HCT116 (cell line): ENCODE measurements at regions not wholly inside any gene's neighbourhood (a gene's known extent, or its start where the extent isn't known, plus 50 kb on each side); places are given as distances from the start of the nearest gene placed in this dataset.

Source experiments
- ELF1 ChIP-seq: IDR thresholded peaks from 2 replicates; pipeline ENCODE4 v1.6.1; 2012; ENCODE audit warnings: low read depth, borderline replicate concordance
- FOSL1 ChIP-seq: IDR thresholded peaks from 2 replicates; pipeline ENCODE4 v1.6.1; 2012; ENCODE audit warnings: low read depth
- POLR2A ChIP-seq: IDR thresholded peaks from 2 replicates; pipeline ENCODE4 v1.7.0; 2011; ENCODE audit warnings: borderline replicate concordance; ENCODE audit not compliant: insufficient read depth, insufficient read length; ENCODE audit errors: extremely low read depth
- POLR2AphosphoS5 ChIP-seq: IDR thresholded peaks from 2 replicates; pipeline ENCODE4 v1.6.1; 2011; ENCODE audit warnings: mild to moderate bottlenecking, low read depth, low read length, moderate library complexity
- SIN3A ChIP-seq: IDR thresholded peaks from 2 replicates; pipeline ENCODE4 v1.6.1; 2012; ENCODE audit warnings: low read depth
- YY1 ChIP-seq: IDR thresholded peaks from 2 replicates; pipeline ENCODE4 v1.6.1; 2011; ENCODE audit warnings: low read length, low read depth, moderate library complexity, mild to moderate bottlenecking; ENCODE audit not compliant: insufficient replicate concordance; ENCODE audit errors: extremely low read depth
- TF ChIP-seq, protein P1 (sequence below), 3 experiments: fragments of 200-600 bp in 1 of 3; sonication (generic) in 1 of 3; IDR thresholded peaks in 2 of 3; conservative IDR thresholded peaks in 1 of 3; 2 replicates each; pipeline ENCODE4 v1.5.1; 2012 to 2017; ENCODE audit warnings: low read depth in 2 of 3, low read length in 2 of 3, antibody characterized with exemption in 1 of 3, borderline replicate concordance in 1 of 3, control low read depth in 1 of 3, mild to moderate bottlenecking in 1 of 3, mixed read lengths in 1 of 3, mixed run types in 1 of 3, moderate library complexity in 1 of 3; ENCODE audit not compliant: insufficient read depth in 1 of 3
- TF ChIP-seq, protein P2 (sequence below): IDR thresholded peaks from 2 replicates; pipeline ENCODE4 v1.6.1; 2012
- TF ChIP-seq, protein P3 (sequence below): IDR thresholded peaks from 2 replicates; pipeline ENCODE4 v1.6.1; 2011; ENCODE audit warnings: mild to moderate bottlenecking, low read length, moderate library complexity; ENCODE audit not compliant: insufficient replicate concordance; ENCODE audit errors: extremely low read depth
- TF ChIP-seq, protein P4 (sequence below): IDR thresholded peaks from 2 replicates; pipeline ENCODE4 v1.6.1; 2012; ENCODE audit warnings: low read depth

DNA sequence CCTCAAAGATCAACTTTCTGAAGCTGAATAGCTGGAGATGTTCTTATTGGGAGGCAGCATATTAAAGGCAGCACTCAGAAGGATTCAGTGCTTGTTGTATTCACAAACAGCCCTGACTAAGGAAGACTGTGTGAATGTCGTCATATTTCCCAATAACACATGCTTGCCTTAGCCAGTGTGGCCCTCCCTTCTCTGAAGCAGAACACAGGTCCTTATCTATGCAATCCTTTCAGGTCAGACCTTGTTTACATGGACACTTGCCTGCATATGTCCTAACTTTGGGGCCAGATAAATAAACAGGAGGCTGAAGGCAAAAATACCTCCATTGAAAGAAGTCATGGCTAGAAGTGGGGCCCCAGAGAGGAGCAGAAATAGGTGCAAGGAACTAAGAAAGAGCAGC lies 97.2 kb downstream of the SLC4A3 start:
- TF ChIP-seq, protein P1, sequence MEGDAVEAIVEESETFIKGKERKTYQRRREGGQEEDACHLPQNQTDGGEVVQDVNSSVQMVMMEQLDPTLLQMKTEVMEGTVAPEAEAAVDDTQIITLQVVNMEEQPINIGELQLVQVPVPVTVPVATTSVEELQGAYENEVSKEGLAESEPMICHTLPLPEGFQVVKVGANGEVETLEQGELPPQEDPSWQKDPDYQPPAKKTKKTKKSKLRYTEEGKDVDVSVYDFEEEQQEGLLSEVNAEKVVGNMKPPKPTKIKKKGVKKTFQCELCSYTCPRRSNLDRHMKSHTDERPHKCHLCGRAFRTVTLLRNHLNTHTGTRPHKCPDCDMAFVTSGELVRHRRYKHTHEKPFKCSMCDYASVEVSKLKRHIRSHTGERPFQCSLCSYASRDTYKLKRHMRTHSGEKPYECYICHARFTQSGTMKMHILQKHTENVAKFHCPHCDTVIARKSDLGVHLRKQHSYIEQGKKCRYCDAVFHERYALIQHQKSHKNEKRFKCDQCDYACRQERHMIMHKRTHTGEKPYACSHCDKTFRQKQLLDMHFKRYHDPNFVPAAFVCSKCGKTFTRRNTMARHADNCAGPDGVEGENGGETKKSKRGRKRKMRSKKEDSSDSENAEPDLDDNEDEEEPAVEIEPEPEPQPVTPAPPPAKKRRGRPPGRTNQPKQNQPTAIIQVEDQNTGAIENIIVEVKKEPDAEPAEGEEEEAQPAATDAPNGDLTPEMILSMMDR (IDR thresholded peaks at IDR 0.05 in 2 of 3, conservative IDR thresholded peaks at IDR 0.05 in 1 of 3; ENCODE audit: borderline replicate concordance in 1 of 3, insufficient read depth in 1 of 3, low read depth in 2 of 3, low read length in 2 of 3): no peak
- TF ChIP-seq POLR2A (no peak), FOSL1 (no peak), SIN3A (no peak), POLR2AphosphoS5 (no peak), YY1 (no peak), ELF1 (no peak)
- TF ChIP-seq, protein P2, sequence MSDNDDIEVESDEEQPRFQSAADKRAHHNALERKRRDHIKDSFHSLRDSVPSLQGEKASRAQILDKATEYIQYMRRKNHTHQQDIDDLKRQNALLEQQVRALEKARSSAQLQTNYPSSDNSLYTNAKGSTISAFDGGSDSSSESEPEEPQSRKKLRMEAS: no peak
- TF ChIP-seq, protein P3, sequence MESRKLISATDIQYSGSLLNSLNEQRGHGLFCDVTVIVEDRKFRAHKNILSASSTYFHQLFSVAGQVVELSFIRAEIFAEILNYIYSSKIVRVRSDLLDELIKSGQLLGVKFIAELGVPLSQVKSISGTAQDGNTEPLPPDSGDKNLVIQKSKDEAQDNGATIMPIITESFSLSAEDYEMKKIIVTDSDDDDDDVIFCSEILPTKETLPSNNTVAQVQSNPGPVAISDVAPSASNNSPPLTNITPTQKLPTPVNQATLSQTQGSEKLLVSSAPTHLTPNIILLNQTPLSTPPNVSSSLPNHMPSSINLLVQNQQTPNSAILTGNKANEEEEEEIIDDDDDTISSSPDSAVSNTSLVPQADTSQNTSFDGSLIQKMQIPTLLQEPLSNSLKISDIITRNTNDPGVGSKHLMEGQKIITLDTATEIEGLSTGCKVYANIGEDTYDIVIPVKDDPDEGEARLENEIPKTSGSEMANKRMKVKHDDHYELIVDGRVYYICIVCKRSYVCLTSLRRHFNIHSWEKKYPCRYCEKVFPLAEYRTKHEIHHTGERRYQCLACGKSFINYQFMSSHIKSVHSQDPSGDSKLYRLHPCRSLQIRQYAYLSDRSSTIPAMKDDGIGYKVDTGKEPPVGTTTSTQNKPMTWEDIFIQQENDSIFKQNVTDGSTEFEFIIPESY: no peak
- TF ChIP-seq, protein P4, sequence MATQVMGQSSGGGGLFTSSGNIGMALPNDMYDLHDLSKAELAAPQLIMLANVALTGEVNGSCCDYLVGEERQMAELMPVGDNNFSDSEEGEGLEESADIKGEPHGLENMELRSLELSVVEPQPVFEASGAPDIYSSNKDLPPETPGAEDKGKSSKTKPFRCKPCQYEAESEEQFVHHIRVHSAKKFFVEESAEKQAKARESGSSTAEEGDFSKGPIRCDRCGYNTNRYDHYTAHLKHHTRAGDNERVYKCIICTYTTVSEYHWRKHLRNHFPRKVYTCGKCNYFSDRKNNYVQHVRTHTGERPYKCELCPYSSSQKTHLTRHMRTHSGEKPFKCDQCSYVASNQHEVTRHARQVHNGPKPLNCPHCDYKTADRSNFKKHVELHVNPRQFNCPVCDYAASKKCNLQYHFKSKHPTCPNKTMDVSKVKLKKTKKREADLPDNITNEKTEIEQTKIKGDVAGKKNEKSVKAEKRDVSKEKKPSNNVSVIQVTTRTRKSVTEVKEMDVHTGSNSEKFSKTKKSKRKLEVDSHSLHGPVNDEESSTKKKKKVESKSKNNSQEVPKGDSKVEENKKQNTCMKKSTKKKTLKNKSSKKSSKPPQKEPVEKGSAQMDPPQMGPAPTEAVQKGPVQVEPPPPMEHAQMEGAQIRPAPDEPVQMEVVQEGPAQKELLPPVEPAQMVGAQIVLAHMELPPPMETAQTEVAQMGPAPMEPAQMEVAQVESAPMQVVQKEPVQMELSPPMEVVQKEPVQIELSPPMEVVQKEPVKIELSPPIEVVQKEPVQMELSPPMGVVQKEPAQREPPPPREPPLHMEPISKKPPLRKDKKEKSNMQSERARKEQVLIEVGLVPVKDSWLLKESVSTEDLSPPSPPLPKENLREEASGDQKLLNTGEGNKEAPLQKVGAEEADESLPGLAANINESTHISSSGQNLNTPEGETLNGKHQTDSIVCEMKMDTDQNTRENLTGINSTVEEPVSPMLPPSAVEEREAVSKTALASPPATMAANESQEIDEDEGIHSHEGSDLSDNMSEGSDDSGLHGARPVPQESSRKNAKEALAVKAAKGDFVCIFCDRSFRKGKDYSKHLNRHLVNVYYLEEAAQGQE: no peak
